NCI-H2171 (cell line): ENCODE measurements at regions not wholly inside any gene's neighbourhood (a gene's known extent, or its start where the extent isn't known, plus 50 kb on each side); places are given as distances from the start of the nearest gene placed in this dataset.

Experiments
- DNase-seq: peaks from one replicate; lab custom pipeline; 2025; lab: John Stamatoyannopoulos, UW

- DNase-seq: no peak
Measured at GRCh38 chr3:24596626-24597025, 102.0 kb upstream of the THRB start.

DNA sequence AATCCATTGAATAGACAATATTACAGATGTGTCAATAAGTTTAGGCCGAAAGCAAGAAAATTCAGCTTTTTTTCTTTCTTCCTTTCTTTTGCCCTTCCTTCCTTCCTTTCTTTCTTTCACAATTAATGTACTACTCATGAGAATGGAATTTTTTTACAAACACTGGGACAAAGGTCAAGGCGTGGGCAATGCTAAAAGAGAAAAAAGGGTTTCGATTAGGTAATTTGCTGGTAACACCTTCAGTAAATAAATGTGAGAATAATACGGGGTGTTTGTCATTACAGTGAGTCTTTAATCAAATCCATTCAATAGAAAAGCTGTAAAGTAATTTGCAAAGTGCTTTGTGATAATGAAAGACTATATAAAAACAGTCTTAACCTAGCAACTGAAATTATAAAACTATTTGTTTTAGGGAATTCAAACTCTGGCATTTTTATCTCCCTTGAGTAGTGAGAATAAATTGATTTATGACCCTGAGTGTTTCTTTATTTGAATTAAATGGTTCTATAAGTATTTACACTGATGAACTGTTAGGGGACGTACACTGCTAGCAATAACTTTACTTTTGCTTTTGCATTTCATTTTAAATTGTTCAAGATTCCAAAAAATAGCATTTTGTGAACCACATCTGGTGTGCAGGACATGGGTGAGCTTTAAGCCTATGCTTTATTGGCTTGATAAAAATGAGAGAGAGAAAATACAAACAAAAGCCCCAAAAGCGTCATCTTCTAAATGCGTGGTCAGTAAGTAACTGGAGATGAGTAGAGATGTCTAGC, 104.2 kb upstream of the THRB start:
- DNase-seq: no peak

- DNase-seq: no peak
Measured at GRCh38 chr3:24601066-24601939, 106.7 kb upstream of the THRB start.

DNA sequence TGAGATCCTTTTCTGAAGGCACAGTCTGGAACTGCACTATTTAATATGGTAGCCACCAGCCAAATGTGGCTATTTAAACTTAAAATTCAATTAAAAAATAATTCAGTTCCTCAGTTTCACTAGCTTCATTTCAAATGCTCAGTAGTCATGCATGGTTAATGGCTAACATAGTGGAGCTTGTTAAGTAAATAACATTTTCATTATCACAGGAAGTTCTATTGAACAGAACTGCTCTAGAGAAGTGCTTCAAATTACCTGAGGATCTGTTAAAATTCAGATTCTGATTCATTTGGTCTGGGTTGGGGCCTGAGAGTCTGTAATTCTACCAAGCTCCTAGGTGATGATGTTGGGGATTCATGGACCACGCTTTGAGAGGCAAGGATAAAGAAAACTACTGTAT, 109.6 kb upstream of the THRB start:
- DNase-seq: no peak

GRCh38 chr3:24605511-24606028, 110.9 kb upstream of the THRB start:
- no peak for DNase-seq

DNA sequence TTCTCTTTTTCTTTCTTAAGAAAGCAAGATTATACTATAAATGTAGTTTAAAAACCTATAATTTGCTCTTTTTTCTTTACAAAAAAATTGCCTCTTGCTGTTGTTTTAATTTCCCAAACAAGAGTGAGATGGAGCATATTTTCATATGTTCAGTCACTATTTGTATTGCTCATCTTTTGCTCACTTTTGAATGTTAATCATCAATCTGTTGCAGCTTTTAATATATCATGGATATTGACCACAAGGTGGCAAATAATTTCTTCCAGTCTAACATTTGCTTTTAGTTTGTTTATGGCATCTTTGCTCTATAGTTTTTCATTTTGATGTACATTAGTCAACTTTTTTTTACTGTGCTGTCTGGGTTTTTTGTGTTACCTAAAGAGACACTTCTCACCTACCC, 112.6 kb upstream of the THRB start:
- DNase-seq: no peak

DNA sequence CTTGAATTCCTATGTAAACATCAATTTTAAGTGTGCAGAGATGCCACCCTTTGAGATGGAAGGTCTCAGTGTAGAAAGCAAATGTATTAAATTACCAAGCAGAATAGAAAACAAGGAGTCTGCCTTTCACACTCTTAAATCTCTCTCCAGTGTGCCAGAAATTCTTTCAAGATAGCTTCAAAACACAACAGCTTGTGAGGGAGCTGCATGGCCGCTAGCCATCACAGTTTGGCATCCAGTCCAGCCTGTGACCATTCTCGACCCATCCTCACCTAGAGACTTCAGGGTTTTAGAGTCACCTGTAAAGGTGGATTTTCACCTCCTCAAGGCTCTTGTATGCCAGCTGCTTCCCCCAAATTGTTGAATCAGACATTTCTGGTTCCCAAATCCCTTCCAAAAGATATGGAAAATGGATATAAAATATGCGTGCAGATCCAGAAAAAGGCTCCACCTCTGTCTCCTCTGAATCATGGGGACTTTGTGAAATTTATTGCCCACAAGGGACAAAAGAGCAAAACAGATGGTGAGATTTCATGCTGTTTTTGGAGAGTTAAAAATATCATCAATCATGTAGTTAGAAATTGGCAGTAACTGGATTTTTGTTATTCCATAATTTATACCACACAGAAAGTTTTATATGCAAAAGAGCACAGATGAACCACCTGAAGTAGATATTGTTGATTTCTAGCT, 114.2 kb upstream of the THRB start:
- DNase-seq: peak; percentile 14

DNA sequence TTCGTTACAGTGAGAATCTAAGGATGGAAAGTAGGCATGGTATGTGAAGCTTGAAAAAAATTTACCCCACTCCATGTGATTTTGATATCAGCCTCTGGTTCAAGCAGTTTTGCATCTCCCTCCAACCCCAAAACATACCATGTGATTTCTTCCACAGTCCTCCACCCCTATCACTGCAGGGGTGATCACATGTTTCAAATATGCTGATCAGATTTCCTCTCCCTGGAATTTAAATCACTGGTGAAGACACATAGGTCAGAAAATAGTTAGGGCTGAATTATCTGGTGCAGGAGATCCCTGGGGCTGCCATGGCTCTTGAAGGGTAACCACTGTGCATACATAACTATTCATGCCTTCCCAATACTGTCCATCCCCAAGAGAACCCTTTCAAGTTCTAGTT, 119.7 kb upstream of the THRB start:
- DNase-seq: no peak

DNA sequence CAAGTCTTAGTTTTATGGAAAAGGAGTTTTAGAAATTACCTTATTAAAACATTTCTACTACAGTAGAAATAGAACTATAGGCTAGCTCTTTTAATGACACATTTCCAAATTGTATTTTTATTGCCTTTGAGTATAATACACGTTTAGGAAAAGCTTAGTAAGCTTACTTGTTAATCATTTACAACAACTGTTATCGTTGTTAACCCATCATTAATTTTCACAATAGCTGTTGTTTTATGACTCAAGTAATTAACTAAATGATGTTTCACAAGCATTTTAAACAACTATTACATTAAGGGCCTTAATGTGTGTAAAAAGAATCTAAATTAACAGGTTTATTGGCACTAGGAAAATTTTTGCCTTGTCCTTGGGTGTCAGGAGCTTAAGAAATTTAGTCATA, 120.5 kb upstream of the THRB start:
- DNase-seq: no peak

DNA sequence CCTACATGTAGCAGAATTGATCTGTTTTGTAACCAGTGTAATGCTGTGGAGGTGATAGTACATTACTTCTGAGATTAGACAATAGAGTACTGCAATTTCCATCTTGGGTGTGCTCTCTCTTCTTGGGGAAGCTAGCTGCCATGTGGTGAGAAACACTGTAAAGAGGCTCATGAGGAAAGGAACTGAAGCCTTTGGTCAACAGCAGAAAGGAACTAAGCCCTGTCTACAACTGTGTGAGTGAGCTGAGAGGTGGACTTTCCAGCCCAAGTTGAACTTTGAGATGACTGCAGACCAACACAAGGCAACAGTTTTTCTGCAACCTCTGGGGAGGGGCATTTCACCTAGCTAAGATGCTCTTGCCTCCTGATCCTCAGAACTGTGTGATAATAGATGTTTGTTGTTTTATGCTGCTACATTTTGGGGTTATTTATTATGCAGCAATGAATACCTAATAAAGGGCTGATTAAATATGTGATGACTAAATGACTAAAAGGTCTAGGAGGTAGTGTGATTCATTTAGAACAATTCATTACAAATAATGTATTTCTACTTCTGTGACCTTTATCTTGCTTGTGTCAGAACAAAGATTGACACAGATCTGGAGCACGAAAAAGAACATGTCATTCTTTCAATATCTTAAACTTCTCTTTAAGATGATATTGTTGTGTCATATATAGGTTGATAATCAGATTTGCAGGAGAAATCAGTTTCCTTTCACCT, 121.6 kb upstream of the THRB start:
- no peak for DNase-seq

DNA sequence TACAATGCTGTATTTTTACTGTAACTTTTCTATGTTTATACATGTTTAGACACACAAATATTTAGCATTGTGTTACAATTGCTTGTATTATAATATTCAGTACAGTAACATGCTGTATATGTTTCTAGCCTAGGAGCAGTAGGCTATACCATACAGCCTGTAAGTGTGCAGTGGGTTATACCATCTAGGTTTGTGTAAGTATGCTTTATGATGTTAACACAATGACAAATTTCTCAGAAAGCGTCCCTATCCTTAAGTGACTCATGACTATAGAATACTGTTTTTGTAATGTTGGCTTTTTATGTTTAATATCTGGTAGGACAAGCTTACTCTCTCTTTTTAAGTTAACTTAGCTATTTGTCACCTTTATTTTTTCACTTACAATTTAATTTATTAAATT, 127.5 kb upstream of the THRB start:
- DNase-seq: no peak

GRCh38 chr3:24622696-24623225, 128.1 kb upstream of the THRB start:
- no peak for DNase-seq

GRCh38 chr3:24623657-24624056, 129.0 kb upstream of the THRB start:
- DNase-seq: no peak

DNA sequence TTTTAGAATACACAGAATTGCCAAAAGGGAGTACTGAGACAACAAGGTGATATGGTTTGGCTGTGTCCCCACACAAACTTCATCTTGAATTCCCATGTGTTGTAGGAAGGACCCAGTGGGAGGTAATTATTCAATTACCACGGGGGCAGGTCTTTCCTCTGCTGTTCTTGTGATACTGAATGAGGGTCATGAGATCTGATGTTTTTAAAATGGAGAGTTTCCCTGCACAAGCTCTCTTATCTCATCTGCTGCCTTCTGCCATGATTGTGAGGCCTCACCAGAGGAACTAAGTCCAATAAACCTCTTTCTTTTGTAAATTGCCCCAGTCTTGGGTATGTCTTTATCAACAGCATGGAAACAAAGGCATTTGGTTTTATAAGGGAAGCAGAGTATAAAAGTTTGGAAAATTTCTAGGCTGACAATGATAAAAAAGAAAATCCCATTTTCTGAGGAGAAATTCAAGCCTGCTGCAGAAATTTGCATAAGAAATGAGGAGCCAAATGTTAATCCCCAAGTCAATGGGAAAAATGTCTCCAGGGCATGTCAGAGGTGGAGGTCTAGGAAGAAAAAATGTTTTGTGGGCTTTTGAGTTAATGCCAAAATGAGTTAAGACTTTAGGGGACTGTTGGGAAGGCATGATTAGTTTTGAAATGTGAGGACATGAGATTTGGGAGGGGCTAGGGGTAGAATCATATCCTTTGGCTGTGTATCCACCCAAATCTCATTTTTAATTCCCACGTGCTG, 130.5 kb upstream of the THRB start:
- DNase-seq: no peak

- no peak for DNase-seq
Measured at GRCh38 chr3:24628523-24629258, 134.0 kb upstream of the THRB start.

DNA sequence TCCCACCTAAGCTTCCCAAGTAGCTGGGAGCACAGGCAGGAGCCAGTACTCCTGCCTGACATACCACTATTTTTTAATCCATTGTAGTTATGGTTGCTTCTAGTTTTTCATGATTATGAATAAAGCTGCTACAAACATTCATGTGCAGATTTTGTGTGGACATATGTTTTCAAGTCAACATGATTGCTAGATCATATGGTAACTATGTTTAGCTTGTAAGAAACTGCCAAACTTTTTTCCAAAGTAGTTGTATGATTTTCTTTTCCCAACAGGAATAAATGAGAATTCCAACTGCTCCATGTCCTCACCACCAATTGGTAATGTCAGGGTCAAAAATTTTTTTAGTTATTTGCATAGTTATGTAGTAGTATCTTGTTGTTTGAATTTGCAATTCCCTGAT, 136.8 kb upstream of the THRB start:
- no peak for DNase-seq

- no peak for DNase-seq
Measured at GRCh38 chr3:24639061-24639460, 144.4 kb upstream of the THRB start.

GRCh38 chr3:24639481-24640329, 145.1 kb upstream of the THRB start:
- DNase-seq: no peak

DNA sequence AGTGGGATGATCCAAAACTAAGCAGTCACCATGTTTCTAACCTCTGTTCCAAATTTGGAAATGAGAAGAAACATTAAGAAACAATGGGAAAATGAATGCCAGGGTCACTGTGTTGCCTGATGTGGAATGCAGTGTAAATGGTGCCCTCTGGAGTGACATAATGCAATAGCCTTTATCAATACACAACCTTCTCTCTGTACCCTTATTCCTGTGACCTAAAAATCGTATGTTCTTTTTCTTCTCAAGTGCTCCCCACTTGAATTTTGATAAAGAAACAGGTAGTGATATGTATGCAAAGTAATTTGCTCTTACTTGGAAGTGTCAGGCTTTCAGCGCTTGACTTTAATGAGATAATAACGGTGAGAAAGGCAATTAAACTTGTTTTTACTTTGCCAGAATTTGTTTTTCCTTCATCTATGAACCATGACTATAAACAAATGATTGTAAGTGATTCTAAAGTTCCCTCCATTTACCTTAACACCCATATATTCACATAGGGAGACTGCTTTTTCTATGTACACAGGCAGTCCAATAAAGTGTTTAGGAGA, 145.8 kb upstream of the THRB start:
- DNase-seq: no peak
